ENCODE measurements at regions not wholly inside any gene's neighbourhood (a gene's known extent, or its start where the extent isn't known, plus 50 kb on each side); places are given as distances from the start of the nearest gene placed in this dataset.

DNA sequence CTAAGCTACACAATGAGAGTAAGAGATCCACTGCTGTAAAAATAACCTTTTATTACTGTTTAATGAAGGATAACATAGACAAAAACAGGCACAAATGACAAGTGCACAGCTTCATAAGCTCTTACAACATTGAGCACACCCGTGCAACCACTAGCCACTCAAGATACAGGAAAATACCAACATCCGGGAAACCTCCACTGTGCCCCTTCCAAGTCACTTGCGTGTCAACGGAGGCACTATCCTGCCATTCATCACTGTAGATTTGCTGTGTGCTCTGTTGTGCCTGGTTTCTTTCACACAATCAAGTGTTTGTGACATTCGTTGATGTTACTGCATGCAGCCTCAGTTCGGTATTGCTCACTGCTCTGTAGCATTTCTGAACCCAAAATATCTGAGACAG, 292.9 kb upstream of the MYT1L start:
- no peaks in the 10 kb centered on the region for H3K4me1 ChIP-seq (ENCODE audit: control insufficient read depth in 4 of 4, insufficient read depth in 4 of 4, low read length in 3 of 4)
- DNase-seq (ENCODE audit: low spot score), result no peak
- peaks cover 0 to 6% (median 0%) of the 10 kb centered on the region in 4 donors for H3K9me3 ChIP-seq (ENCODE audit: control insufficient read depth in 4 of 4, low read length in 3 of 4)
- no peak overlapping the region for H3K27ac ChIP-seq (ENCODE audit: low read depth in 1 of 2, low read length in 2 of 2)
- WGBS, result 73% methylated on average over 6 of the region's 6 CpGs
- no peak overlapping the region for H3K9ac ChIP-seq (ENCODE audit: low read depth in 1 of 2, low read length in 2 of 2)
- H3K4me3 ChIP-seq (ENCODE audit: low read depth in 1 of 3, low read length in 3 of 3), result no peak overlapping the region
- no peak for TF ChIP-seq HNF4G (IDR thresholded peaks at IDR 0.05)
- TF ChIP-seq JUND (IDR thresholded peaks at IDR 0.05), result no peak
- no peak for TF ChIP-seq FOXA1 (IDR thresholded peaks at IDR 0.05)
- no peak for TF ChIP-seq SP1 (IDR thresholded peaks at IDR 0.05)
- TF ChIP-seq RAD21 (IDR thresholded peaks at IDR 0.05), result no peak
- TF ChIP-seq YY1 (IDR thresholded peaks at IDR 0.05), result no peak
- TF ChIP-seq FOXA2 (IDR thresholded peaks at IDR 0.05), result no peak
- TF ChIP-seq, protein P1, sequence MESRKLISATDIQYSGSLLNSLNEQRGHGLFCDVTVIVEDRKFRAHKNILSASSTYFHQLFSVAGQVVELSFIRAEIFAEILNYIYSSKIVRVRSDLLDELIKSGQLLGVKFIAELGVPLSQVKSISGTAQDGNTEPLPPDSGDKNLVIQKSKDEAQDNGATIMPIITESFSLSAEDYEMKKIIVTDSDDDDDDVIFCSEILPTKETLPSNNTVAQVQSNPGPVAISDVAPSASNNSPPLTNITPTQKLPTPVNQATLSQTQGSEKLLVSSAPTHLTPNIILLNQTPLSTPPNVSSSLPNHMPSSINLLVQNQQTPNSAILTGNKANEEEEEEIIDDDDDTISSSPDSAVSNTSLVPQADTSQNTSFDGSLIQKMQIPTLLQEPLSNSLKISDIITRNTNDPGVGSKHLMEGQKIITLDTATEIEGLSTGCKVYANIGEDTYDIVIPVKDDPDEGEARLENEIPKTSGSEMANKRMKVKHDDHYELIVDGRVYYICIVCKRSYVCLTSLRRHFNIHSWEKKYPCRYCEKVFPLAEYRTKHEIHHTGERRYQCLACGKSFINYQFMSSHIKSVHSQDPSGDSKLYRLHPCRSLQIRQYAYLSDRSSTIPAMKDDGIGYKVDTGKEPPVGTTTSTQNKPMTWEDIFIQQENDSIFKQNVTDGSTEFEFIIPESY (IDR thresholded peaks at IDR 0.05), result no peak
- H3K27me3 ChIP-seq (ENCODE audit: control insufficient read depth in 4 of 4, insufficient read depth in 4 of 4, low read length in 3 of 4), result peaks cover 0 to 5% (median 0%) of the 10 kb centered on the region in 4 donors
- H3K36me3 ChIP-seq (ENCODE audit: control insufficient read depth in 4 of 4, insufficient read depth in 3 of 4, low read depth in 1 of 4, low read length in 3 of 4), result no peaks in the 10 kb centered on the region

DNA sequence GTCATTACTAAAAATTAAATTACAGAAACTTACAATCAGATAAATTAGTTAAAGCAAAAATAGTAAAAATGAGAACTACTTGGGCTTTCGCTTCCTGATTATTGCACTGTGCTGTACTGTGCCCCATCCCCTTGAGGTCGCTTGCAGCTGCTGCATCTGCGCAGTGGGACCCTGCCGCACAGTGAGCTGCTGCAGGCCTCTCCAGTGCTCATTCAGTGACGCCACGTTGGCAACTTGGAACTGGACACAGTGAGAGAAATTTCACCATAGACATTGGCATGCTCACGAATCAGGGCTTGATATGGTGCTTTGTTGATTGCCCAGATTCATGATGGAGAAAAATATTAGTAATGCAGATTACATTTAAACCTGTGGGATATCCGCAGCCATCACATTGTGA, 290.8 kb upstream of the MYT1L start:
- Histone ChIP-seq H3K9ac (ENCODE audit: low read depth in 1 of 2, low read length in 2 of 2) (no peak overlapping the region), H3K9me3 (ENCODE audit: control insufficient read depth in 4 of 4, low read length in 3 of 4) (peaks cover 0 to 4% (median 0%) of the 10 kb centered on the region in 4 donors), H3K27ac (ENCODE audit: low read depth in 1 of 2, low read length in 2 of 2) (no peak overlapping the region), H3K4me1 (ENCODE audit: control insufficient read depth in 4 of 4, insufficient read depth in 4 of 4, low read length in 3 of 4) (no peaks in the 10 kb centered on the region), H3K36me3 (ENCODE audit: control insufficient read depth in 4 of 4, insufficient read depth in 3 of 4, low read depth in 1 of 4, low read length in 3 of 4) (no peaks in the 10 kb centered on the region), H3K27me3 (ENCODE audit: control insufficient read depth in 4 of 4, insufficient read depth in 4 of 4, low read length in 3 of 4) (peaks cover 0 to 5% (median 0%) of the 10 kb centered on the region in 4 donors), H3K4me3 (ENCODE audit: low read depth in 1 of 3, low read length in 3 of 3) (no peak overlapping the region)
- no peak for DNase-seq (ENCODE audit: low spot score)
- 78% methylated on average over 8 of the region's 8 CpGs for WGBS
- TF ChIP-seq YY1 (IDR thresholded peaks at IDR 0.05) (no peak), FOXA1 (IDR thresholded peaks at IDR 0.05) (no peak), NR2F2 (IDR thresholded peaks at IDR 0.05) (no peak), RAD21 (IDR thresholded peaks at IDR 0.05) (no peak), JUND (IDR thresholded peaks at IDR 0.05) (no peak), EGR1 (IDR thresholded peaks at IDR 0.05; ENCODE audit: low read depth in 2 of 2) (no peak), SP1 (IDR thresholded peaks at IDR 0.05) (no peak), FOXA2 (IDR thresholded peaks at IDR 0.05) (no peak), HNF4G (IDR thresholded peaks at IDR 0.05) (no peak), RXRA (IDR thresholded peaks at IDR 0.05) (no peak), TAF1 (conservative IDR thresholded peaks at IDR 0.05) (no peak), GABPA (IDR thresholded peaks at IDR 0.05 in 1 of 2, conservative IDR thresholded peaks at IDR 0.05 in 1 of 2) (no peak), HNF4A (conservative IDR thresholded peaks at IDR 0.05) (no peak)
- TF ChIP-seq, protein P2, sequence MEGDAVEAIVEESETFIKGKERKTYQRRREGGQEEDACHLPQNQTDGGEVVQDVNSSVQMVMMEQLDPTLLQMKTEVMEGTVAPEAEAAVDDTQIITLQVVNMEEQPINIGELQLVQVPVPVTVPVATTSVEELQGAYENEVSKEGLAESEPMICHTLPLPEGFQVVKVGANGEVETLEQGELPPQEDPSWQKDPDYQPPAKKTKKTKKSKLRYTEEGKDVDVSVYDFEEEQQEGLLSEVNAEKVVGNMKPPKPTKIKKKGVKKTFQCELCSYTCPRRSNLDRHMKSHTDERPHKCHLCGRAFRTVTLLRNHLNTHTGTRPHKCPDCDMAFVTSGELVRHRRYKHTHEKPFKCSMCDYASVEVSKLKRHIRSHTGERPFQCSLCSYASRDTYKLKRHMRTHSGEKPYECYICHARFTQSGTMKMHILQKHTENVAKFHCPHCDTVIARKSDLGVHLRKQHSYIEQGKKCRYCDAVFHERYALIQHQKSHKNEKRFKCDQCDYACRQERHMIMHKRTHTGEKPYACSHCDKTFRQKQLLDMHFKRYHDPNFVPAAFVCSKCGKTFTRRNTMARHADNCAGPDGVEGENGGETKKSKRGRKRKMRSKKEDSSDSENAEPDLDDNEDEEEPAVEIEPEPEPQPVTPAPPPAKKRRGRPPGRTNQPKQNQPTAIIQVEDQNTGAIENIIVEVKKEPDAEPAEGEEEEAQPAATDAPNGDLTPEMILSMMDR (IDR thresholded peaks at IDR 0.05; ENCODE audit: low read depth, low read length, missing input control), result no peak
- TF ChIP-seq, protein P3, sequence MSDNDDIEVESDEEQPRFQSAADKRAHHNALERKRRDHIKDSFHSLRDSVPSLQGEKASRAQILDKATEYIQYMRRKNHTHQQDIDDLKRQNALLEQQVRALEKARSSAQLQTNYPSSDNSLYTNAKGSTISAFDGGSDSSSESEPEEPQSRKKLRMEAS (IDR thresholded peaks at IDR 0.05), result no peak
- TF ChIP-seq, protein P4, sequence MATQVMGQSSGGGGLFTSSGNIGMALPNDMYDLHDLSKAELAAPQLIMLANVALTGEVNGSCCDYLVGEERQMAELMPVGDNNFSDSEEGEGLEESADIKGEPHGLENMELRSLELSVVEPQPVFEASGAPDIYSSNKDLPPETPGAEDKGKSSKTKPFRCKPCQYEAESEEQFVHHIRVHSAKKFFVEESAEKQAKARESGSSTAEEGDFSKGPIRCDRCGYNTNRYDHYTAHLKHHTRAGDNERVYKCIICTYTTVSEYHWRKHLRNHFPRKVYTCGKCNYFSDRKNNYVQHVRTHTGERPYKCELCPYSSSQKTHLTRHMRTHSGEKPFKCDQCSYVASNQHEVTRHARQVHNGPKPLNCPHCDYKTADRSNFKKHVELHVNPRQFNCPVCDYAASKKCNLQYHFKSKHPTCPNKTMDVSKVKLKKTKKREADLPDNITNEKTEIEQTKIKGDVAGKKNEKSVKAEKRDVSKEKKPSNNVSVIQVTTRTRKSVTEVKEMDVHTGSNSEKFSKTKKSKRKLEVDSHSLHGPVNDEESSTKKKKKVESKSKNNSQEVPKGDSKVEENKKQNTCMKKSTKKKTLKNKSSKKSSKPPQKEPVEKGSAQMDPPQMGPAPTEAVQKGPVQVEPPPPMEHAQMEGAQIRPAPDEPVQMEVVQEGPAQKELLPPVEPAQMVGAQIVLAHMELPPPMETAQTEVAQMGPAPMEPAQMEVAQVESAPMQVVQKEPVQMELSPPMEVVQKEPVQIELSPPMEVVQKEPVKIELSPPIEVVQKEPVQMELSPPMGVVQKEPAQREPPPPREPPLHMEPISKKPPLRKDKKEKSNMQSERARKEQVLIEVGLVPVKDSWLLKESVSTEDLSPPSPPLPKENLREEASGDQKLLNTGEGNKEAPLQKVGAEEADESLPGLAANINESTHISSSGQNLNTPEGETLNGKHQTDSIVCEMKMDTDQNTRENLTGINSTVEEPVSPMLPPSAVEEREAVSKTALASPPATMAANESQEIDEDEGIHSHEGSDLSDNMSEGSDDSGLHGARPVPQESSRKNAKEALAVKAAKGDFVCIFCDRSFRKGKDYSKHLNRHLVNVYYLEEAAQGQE (IDR thresholded peaks at IDR 0.05), result no peak
- TF ChIP-seq, protein P5, sequence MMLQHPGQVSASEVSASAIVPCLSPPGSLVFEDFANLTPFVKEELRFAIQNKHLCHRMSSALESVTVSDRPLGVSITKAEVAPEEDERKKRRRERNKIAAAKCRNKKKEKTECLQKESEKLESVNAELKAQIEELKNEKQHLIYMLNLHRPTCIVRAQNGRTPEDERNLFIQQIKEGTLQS (IDR thresholded peaks at IDR 0.05), result no peak
- TF ChIP-seq, protein P1 (IDR thresholded peaks at IDR 0.05), result no peak

Data from liver (tissue), 8 donors.